Choroid plexus epithelial cell (primary cell): ENCODE measurements at regions not wholly inside any gene's neighbourhood (a gene's known extent, or its start where the extent isn't known, plus 50 kb on each side); places are given as distances from the start of the nearest gene placed in this dataset.

ENCODE experiments used
- DNase-seq: peaks from one replicate; pipeline ENCODE4 v3.0.0-alpha.2; 2010; ENCODE audit warnings: low read depth
- H3K4me3 ChIP-seq: 2 replicates; pipeline ENCODE4 v1.5.1; 2011; ENCODE audit warnings: low read depth, mild to moderate bottlenecking, control low read depth, low read length, moderate library complexity
- TF ChIP-seq, protein P1 (sequence below): conservative IDR thresholded peaks from 2 replicates; pipeline ENCODE4 v1.5.1; 2011; ENCODE audit warnings: low read depth, mild to moderate bottlenecking, control low read depth, inconsistent platforms, low read length, moderate library complexity

DNA sequence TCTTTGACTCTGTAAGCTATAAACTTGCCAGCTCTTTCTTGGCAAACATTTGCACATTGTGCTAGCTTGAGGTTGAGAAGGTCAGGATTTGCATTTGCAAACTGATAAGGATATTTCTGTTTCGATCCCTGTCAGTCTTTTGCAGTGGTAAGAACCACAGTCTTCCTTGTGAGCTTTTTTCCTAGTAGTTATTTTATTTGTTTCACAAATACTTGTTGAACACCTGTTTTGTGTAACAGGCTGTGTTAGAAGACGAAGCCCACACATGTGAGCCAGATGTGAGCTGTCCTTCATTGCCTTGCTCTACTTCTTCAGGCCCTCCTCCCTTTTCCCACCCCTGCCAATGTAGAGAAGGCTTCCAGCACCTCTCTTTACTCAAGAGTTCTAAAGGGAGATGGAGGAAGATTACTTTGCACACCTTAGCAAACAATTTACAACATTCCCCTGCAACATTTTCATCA is 327.0 kb upstream of the KLF4 start:
- TF ChIP-seq, protein P1, sequence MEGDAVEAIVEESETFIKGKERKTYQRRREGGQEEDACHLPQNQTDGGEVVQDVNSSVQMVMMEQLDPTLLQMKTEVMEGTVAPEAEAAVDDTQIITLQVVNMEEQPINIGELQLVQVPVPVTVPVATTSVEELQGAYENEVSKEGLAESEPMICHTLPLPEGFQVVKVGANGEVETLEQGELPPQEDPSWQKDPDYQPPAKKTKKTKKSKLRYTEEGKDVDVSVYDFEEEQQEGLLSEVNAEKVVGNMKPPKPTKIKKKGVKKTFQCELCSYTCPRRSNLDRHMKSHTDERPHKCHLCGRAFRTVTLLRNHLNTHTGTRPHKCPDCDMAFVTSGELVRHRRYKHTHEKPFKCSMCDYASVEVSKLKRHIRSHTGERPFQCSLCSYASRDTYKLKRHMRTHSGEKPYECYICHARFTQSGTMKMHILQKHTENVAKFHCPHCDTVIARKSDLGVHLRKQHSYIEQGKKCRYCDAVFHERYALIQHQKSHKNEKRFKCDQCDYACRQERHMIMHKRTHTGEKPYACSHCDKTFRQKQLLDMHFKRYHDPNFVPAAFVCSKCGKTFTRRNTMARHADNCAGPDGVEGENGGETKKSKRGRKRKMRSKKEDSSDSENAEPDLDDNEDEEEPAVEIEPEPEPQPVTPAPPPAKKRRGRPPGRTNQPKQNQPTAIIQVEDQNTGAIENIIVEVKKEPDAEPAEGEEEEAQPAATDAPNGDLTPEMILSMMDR: no peak
- DNase-seq: no peak
- H3K4me3 ChIP-seq: no peak overlapping the region

DNA sequence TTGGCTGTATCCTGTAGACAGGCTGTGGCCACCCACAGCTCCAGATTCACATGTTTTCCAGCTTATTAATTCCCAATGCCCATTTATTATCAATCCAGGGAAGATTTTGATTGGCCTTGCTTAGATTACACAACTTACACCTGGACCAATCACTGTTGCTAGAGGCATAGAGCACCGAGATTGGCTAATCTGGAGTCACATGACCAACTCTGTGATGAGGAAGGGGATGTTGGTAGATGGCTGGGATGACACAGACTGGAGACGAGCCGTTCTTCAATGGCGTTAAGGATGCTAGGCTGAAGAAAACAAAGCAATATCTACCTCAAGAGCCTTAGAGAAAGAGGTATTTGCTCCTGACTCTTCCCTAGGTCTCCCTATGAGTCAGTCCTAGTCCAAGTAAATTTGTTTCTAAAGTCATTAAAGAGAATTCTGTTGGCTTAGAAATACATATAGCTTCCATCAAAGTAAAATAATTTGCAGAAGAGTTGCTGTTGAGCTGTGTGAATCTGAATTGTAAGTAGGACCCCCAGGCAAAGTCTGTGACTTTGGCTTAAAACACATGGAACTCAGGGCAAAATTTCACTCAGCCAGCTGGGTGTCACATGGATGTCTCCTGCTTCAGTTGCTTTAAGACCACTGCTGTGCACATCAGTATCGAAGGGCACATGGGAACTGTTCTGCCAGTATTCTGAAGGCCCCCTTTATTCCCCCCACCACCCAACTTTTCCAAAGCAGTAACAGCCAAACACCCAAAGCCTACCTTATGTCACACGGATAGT is 326.4 kb upstream of the KLF4 start:
- no peak overlapping the region for H3K4me3 ChIP-seq
- DNase-seq: no peak
- TF ChIP-seq, protein P1: no peak

DNA sequence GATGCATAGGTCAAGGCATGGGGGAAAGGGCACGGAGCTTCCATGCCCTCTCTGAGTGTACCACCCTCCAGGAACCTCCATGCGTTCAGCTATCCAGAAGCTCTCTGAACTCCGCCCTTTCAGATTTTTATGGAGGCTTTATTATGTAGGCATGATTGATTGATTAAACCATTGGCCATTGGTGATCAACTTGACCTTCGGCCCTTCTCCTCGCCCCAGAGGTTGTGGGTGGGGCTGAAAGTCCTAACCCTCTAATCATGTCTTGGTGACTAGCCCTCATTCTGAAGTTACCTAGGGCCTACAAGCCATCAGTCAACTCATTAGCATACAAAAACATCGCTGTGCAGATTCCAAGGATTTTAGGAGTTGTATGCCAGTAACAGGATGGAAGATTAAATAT is 323.7 kb upstream of the KLF4 start:
- no peak for DNase-seq
- TF ChIP-seq, protein P1: no peak
- H3K4me3 ChIP-seq: no peak overlapping the region

DNA sequence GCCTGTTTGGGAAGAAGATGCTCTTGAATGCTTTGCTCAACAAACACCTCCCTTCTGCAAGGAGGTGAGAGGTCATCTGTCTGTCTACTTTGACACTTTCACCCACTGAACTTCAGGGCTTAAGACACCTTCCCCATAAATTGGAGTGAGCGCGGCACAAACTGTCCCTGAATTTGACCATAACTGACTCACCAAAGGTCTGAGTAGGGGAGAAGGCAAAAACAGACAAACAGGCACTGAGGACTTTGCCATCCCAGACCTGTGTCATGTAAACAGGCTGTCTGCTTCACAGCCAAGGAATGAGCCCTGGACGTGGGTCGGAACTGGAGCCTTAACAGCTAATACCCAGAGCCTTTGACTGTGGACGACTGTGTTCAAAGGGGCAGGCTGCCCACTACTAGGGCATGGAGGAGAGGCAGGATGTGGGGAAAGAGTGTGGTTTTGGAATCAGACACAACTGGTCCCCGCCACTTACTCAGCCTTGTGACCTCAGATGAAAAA is 320.9 kb upstream of the KLF4 start:
- TF ChIP-seq, protein P1: no peak
- no peak overlapping the region for H3K4me3 ChIP-seq
- no peak for DNase-seq

DNA sequence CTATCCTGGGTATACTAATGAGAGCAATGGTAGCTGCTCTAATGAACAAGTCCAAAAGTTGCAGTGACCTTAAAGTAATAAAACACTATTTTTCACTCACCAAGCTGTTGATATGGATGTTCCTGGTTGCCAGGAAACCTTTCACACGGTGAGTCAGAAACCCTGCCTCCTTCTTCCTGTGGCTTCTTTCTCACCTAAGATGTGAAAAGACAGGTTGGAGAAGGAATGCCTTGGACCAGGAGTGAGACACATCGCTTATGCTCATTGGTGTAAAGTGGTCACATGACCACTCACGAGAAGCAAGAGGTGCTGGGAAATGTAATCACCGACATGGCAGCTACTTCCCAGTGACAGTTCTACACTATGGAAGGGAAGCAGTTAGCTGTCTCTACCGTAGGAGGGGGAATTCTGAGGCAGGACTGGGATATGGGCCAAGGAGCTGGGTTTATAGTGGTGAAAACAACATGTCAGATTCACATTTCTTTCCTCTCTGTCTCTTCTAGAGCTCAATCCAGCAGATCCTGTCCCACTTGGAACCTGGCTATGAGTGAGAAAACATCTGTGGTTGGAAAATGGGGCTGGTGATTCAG is 320.4 kb upstream of the KLF4 start:
- peak; percentile 26 for DNase-seq
- TF ChIP-seq, protein P1: no peak
- no peak overlapping the region for H3K4me3 ChIP-seq

DNA sequence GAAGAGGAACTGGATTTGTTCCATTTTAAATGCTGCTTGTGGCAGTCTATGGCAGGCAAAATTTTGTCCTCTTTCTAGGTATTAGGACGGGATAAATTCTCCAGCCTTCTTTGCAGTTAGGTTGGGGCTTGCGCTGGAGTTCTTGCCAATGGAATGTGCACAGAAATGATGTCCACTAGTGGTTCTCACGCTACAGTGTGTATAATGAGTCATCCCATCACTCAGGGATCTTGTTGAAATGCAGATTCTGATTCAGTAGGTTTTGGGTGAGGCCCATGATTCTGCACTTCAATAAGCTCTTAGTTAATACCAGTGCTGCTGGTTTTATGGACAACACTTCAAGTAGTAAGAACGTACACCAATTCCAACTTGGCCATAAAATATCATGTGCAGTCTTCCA is 317.6 kb upstream of the KLF4 start:
- H3K4me3 ChIP-seq: no peak overlapping the region
- TF ChIP-seq, protein P1: no peak
- DNase-seq: peak; percentile 22
